Right renal pelvis (tissue), 4 donors: ENCODE measurements at regions not wholly inside any gene's neighbourhood (a gene's known extent, or its start where the extent isn't known, plus 50 kb on each side); places are given as distances from the start of the nearest gene placed in this dataset.
"Not testable (repeated sequence)": the region's sequence is repeated elsewhere in the genome, so short reads cannot be mapped to it uniquely, and the experiment has no call there.

Experiments
- DNase-seq, 4 donors: peaks; one replicate each; pipeline ENCODE4 v3.0.0-alpha.2; 2013; ENCODE audit warnings: low read depth in 4 of 4, low spot score in 3 of 4, missing footprints in 1 of 4

- DNase-seq, result peak in 2 of 4 donors; percentile 22 to 33
Observed at GRCh38 chr21:18117176-18117575, 127.5 kb upstream of the CHODL start.

GRCh38 chr21:18114810-18115209, 129.8 kb upstream of the CHODL start:
- no peak for DNase-seq

- no peak for DNase-seq
Observed at GRCh38 chr21:18104802-18105201, 139.8 kb upstream of the CHODL start.

- DNase-seq, result not testable (repeated sequence)
Observed at GRCh38 chr21:18096413-18096812, 148.2 kb upstream of the CHODL start.

- no peak for DNase-seq
Observed at GRCh38 chr21:18089786-18090185, 154.8 kb upstream of the CHODL start.

DNA sequence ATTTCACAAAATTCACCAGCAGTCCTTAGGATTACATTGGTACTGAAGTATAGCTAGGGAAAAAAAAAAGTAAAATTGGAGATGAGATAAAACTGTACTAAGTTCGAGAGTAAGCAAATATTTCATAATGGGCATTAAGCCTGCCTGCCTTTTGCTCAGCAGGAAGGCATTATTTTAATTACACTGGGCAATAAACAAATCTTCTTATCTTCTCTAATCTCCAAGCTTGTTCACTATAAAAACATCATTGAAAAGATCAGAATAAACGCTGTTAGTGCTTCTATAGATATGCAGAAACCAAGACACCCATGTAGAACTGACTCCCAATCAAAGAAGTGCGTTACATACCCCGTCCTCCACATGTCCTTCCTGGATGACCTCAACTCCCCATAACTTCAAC, 174.2 kb upstream of the CHODL start:
- no peak for DNase-seq

DNA sequence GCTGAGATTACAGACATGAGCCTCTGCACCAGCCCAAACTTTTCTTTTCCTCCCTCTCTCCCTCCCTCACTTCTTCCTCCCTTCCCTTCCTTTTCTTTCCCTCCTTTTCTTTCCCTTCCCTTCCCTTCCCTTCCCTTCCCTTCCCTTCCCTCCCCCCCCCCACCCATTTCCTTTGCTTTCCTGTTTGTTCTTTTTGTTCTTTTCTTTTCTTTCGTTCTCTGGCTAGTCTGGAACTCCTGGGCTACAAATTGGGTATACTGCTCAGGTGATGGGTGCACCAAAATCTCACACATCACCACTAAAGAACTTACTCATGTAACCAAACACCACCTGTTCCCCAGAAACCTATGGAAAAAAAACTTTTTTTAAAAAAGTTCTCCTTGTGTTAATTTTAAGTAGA, 174.8 kb upstream of the CHODL start:
- DNase-seq, result no peak

- no peak for DNase-seq
Observed at GRCh38 chr21:18060402-18060801, 184.2 kb upstream of the CHODL start.

DNA sequence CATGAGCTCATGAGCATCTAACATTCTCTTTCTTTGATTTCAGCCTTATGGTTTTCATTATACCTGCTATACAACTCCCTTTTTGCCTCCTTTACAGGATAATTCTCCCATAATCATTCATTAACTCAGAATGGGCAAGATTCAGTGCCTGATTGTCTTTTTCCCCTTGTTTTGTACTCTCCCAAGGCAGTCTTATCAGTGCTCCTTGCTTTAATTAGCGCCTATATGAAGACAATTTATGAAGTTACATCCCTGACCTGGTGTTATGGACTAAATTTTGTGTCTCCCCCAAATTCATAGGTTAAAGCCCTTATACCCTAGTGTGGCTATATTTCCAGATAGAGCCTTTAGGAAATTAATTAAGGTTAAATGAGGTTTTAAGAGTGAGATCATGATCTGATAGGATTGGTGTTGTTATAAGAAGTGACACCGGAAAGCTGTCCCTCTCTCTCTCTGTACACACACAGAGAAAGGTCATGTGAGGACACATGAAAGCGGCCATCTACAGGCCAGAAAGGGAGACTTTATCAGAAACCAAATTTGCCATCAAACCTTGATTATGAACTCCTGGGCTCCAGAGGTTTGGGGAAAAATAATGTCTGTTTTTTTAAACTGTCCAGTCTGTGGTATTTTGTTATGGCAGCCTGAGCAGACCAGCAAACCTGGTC, 185.8 kb upstream of the CHODL start:
- DNase-seq, result no peak

DNA sequence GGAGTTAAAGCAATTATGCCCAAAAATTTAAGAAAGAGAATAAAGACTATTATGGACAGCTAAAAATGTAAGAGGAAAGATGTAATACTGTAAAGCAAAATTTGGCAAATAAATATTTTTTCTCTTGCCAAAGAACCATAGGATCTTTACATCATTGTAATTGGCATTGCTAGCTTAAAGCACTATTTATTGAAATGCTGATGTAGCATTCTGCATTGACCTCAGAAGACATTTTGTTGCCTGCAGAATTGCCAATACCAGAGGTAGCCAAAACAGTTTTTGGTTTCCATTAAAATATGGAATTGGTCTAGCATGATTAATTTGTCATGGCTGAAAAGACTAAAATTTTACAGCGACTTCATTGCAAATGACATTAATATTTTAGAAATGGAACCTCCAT, 191.5 kb upstream of the CHODL start:
- DNase-seq, result no peak

GRCh38 chr21:18049461-18049860, 195.2 kb upstream of the CHODL start:
- DNase-seq, result no peak

- DNase-seq, result peak in 1 of 4 donors; percentile 8
Observed at GRCh38 chr21:18041012-18041411, 203.6 kb upstream of the CHODL start.

DNA sequence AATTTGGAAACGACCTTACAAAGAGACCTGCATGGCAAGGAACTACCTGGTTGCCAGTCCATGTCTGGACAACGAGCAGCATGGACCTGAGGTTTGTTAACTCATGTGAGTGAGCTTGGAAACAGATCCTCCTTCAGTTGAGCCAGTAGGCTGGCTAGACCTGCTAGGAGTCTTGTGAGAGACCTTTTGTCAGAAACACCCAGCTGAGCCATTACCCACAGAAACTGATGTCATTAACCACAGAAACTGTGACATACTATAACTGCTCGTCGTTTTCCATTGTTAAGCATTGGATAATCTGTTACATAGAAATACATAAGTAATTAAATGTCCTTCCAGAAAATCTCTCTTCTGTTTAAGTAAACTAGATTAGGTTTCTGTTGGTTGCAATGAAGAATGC, 211.1 kb upstream of the C21orf91 start:
- DNase-seq, result no peak

DNA sequence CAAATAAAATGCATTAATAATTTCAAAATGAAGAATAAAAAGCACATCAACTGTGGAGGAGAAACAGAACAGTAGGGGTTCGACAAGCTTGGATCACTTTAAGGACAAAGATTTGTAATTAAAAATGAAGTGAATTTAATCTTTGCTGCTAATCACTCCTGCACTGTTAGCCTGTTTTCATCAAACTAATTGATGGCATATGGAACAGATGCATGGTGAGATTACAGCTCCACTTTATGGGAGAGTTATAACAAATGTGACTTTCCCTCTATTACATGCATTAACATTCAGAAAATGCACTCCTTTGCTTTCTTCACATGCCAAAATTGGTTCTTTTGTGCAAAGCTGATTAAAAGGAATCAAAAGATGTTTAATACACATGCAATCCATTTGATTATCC, 207.2 kb upstream of the C21orf91 start:
- no peak for DNase-seq

GRCh38 chr21:18023711-18024110, 204.6 kb upstream of the C21orf91 start:
- DNase-seq, result no peak

GRCh38 chr21:18023157-18023556, 204.0 kb upstream of the C21orf91 start:
- no peak for DNase-seq

- no peak for DNase-seq
Observed at GRCh38 chr21:18007121-18007520, 188.0 kb upstream of the C21orf91 start.

GRCh38 chr21:18006691-18007090, 187.5 kb upstream of the C21orf91 start:
- no peak for DNase-seq

- no peak for DNase-seq
Observed at GRCh38 chr21:18002393-18002792, 183.2 kb upstream of the C21orf91 start.

- DNase-seq, result no peak
Observed at GRCh38 chr21:18000981-18001686, 182.0 kb upstream of the C21orf91 start.

DNA sequence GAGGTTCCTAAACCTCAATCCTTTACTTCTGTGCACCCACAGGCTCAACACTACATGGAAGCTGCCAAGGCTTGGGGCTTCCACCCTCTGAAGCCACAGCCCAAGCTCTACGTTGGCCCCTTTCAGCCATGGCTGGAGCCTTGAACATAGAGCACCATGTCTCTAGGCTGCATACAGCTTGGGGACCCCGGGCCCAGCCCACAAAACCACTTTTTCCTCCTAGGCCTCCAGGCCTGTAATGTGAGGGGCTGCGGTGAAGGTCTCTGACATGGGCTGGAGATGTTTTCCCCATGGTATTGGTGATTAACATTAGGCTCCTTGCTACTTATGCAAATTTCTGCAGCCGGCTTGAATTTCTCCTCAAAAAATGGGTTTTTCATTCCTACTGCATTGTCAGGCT, 179.4 kb upstream of the C21orf91 start:
- DNase-seq, result not testable (repeated sequence)

DNA sequence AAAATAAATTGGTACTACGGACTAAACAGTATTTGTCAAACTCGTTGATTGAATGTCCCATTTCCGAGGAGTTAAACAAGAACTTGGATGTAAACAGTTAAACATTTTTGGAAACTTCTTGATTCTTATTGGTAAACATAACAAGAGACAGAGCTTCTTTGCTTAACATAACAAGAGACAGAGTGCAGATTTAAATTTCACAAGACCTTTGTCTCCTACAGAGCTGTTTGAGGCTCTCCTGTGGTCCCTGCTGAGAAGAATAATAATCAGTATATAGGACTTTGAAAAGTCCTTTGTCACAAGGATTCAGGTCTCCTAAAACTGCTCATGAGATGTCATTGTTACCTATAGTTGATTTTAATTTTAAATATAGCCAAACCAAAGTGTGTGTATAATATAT, 170.6 kb upstream of the C21orf91 start:
- DNase-seq, result no peak

DNA sequence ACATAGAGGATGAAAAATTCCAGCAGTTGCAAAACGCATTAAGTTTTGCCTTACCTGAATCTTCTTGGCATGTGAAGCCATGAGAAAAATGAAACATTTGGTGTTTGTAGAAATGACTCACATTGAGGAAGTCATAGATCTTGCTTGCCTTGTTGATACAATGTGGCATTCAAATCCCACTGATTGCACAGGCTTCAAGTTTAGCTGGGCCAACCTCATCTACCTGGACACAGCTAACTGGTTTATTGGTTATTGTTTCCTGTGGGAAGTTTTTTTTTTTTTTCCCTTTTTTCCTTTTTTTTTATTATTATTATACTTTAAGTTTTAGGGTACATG, 168.9 kb upstream of the C21orf91 start:
- no peak for DNase-seq
